Activated T-cell treated with anti-CD3 and anti-CD28 coated beads, Interleukin-2, amount 50 U/mL, for 48 hours (primary cell): ENCODE measurements at regions not wholly inside any gene's neighbourhood (a gene's known extent, or its start where the extent isn't known, plus 50 kb on each side); places are given as distances from the start of the nearest gene placed in this dataset.
"Not testable (repeated sequence)": the region's sequence is repeated elsewhere in the genome, so short reads cannot be mapped to it uniquely, and the experiment has no call there.

Experiments used
- DNase-seq, 2 experiments: peaks; one replicate each; pipeline ENCODE4 v3.0.0-alpha.2; 2020

DNA sequence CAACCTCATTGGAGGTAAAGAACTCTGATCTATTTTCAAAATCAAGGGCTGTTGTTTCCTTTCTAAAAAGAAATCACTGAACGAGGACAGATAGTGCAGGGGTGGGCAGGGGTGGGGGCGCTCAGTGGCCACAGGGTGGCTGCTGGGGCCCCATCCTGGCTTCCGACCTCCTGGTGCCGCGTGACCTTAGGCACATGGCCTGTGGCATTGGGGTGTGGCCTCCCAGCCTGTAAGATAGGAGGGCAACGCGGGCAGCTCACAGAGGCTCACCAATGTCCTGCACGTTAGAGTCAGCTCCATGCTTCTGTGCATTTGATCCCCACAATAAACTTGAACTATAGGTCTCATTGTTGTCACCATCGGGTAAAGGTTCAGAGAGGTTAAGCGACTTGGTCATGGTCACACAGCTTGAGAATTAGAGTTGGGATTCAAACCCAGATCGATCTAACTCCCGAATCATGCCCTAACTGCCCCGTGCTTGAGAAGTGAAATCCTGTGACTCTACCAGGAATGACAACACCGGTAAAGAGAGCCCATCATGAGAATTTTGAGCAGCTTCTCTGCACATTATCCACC, 148.0 kb upstream of the SLC6A11 start:
- DNase-seq = no peak

- DNase-seq = no peak
Observed at GRCh38 chr3:10669490-10670048, 146.5 kb upstream of the SLC6A11 start.

GRCh38 chr3:10672422-10672821, 143.6 kb upstream of the SLC6A11 start:
- no peak for DNase-seq

- DNase-seq = no peak
Observed at GRCh38 chr3:10674578-10674977, 141.4 kb upstream of the SLC6A11 start.

DNA sequence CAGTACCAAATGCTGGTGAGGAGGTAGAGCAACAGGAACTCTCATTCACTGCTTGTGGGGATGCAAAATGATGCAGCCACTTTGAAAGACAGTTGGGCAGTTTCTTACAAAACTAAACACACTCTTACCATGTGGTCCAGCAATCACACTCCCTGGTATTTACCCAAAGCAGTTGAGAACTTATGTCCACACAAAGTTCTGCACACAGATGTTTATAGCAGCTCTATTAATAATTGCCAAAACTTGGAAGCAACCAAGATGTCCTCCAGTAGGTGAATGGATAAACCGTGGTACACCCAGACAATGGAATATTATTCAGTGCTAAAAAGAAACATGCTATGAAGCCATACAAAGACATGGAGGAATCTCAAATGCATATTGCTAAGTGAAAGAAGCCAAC, 139.1 kb upstream of the SLC6A11 start:
- DNase-seq = no peak

DNA sequence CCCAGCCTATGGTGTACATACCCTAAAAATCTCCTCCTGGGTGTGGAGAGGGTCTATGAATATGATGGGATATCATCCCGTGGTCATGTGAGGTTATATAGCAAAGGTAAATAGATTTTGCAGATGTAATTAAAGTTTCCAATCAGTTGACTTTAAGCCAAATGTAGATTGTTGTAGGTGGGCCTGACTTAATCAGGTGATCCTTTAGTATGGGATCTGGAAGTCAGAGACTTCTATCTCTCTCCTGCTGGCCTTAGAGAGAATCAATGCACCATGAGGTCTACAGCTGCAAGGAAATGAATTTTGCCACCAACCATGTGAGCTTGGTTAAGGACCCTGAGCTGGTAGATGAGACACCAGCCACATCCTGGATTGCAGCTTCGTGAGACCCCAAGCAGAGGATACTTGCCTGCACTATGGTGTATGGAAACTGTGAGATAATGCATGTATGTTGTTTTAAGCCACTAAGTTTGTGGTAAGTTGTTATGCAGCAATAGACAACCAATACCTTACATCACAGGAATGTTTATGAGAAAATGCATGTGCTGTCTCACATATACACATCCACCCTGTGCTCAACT, 137.1 kb upstream of the SLC6A11 start:
- no peak for DNase-seq

GRCh38 chr3:10680796-10681195, 135.2 kb upstream of the SLC6A11 start:
- no peak for DNase-seq

DNA sequence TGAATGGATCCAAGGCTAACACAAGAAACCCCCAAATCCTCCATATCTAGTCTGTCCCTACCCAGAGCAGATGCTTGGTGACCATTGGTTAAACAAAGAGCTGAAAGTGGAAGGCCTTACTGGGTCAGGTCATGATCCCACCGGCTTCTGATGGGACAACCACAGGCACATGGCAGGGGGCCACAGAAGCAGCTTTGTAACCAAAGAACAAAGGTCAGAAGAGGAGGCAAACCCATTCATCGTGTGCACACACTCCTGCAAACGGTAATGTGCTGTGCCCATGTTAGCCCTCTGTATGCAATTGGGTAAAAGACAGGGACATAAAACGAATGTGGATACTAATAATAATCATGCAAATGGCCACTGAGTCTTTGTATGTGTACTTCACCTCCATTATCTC, 133.3 kb upstream of the SLC6A11 start:
- DNase-seq = no peak

DNA sequence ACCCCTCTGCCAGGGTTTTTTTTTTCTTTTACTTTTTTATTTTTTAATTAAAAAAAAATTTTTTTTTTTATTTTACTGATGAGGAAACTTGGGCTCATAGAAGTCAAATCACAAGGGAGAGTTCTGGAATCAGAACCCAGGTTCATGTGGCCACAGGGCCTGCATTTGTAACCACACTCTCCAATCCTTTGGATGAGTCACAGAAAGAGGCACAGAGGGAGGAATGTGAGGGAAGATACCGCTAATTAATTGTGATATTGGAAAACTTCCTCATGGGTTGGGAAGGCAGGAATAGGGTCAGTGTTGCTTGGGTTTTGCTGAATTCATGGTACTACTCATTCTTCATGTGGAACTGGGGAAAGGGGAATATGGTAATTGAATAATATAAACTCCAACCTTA, 132.9 kb upstream of the SLC6A11 start:
- DNase-seq = no peak

DNA sequence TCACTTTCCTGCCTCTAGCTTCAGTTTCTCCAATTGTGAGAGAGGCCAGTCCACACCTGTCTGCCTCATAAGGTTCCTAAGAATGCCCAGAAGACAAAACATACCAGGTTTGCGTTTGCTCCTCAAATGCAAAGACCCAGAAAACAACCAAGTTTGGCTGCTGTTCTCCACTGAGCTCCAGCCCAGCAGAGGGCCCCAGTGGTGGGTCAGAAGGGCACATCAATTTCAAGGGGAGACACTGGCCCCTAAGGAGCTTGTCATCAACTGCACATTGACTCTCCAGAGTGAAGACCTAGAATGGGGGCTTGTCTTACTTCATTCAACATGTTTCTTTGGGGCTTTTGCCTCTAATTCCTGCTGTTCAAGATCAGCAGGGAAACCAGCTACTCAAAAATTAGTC, 127.9 kb upstream of the SLC6A11 start:
- no peak for DNase-seq

GRCh38 chr3:10688548-10689172, 127.4 kb upstream of the SLC6A11 start:
- no peak for DNase-seq

DNA sequence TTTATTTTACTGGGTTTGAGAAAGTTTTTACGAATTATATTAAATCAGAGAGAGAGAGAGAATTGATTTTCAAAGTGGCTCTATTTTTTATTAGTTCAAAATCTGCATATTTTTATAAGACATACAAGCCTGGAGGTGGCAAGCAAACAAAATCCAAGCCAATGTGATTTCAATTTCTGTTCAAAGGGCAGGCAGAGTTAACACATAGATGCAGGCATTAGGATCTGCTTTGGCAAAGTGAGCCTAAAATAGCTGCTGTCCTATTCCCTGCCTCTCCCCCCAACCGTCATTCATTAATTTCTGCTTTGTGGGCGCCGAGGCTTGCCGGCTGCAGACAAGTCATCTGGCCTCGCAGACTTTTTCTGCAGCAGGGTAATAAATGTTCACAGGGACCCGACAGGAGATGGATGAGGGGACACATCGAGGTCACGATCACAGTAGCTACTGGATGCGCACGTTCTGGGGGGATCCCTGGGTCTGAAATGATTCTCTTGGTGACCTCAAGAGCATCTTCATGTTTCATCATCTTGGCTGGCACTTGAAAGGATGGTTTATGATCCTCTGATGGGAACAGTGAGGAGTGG, 123.9 kb upstream of the SLC6A11 start:
- no peak for DNase-seq

GRCh38 chr3:10693457-10693856, 122.6 kb upstream of the SLC6A11 start:
- DNase-seq = no peak

GRCh38 chr3:10694179-10694578, 121.8 kb upstream of the SLC6A11 start:
- DNase-seq = no peak

DNA sequence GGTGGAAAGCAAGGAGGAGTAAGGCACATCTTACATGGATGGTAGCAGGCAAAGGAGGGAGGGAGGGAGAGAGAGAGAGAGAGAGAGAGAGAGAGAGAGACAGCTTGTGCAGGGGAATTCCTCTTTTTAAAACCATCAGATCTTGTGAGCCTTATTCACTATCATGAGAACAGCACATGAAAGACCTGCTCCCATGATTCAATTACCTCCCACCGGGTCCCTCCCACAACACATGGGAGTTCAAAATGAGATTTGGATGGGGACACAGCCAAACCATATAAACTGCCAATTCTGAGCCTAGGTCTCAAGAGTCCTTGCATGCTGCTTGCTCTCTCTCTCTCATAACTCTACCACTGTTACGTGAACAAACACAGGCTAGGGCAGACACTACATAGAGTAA, 120.8 kb upstream of the SLC6A11 start:
- DNase-seq = not testable (repeated sequence)

GRCh38 chr3:10695595-10696285, 120.3 kb upstream of the SLC6A11 start:
- no peak for DNase-seq

DNA sequence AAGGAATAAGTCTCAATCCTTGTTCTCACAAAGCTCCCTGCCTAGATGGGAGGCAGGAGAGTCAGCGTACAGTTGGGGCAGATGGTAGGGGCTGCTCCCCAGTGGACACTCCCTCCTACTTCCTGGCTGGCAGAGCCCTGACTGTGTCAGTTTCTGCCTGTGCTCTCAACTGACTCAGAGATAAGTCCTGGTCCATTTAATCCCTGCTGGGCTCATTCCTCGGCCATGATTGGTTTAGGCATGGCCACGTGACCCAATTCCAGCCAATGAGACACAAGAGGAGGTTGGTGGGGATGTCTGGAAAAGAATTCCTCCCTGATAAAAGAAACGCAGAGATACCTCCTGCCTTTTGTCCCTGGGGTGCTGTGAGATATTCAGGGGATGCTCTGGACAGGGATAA, 118.1 kb upstream of the SLC6A11 start:
- no peak for DNase-seq

- DNase-seq = no peak
Observed at GRCh38 chr3:10700821-10701220, 115.2 kb upstream of the SLC6A11 start.

DNA sequence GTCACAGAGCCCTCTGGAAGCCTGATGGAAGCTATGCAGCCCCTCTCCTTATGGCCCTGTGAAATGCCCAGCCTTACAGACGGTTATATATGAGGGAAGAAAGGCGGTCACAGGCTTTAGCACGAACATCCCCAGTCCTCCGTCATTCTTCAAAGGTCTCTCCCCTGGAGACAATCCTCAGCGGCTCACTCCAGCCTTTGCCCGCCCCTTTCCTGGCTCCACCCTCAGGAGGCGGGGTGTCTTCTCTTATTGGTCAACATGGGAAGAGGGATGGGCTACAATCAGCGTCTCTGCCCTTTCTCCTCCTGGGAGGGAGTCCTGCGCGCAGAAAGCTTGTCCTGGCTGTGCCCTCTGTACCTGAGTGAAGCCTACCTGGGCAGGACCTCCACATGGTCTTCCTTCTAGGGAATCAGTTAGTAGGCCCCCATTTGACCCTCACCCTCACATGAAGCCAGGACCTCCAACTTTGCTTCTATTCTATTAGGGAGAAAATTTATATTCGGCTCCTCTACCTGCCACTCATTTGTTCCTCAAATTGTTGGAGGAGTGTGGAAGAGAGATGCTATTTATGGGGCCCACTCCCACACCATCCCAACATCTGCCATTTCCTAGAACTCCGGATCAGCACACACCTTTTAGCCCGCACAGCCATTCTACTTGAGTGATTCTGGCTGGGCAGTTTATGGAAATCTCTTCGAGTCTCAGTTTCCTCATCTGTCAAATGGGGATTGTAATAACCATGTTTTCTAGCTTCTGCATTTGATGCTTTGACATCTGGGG, 112.9 kb upstream of the SLC6A11 start:
- DNase-seq = peak; percentile 55 to 64

GRCh38 chr3:10703875-10704274, 112.2 kb upstream of the SLC6A11 start:
- no peak for DNase-seq

DNA sequence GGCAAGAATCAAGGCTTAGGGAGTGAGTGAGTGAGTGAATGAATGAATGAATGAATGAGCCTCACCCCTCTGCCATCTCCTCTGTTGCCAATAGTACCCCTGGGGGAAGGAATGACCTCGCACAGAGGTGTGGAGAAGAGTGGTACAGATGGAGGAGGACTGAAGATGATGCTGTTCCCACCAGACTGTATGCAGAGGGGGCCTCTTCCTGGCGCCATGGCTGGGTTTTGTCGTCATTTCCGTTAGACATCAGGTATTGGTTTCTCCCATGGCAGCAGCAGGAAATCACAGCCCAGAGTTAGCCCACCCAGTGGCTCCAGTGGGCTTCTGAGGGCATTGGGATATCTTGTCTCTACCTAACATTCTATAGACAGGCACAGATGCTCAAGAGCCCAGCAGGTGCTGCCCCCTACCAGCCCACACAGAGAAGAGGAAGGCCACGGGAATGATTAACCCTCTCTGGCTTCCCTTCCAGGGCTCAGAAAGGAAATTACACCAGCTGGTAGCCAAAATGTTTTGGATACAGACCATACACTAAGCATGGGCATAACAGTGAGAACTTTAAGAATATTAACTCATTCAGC, 109.8 kb upstream of the SLC6A11 start:
- no peak for DNase-seq

- no peak for DNase-seq
Observed at GRCh38 chr3:10706740-10707399, 109.2 kb upstream of the SLC6A11 start.
